GM12874 (cell line): ENCODE measurements at regions not wholly inside any gene's neighbourhood (a gene's known extent, or its start where the extent isn't known, plus 50 kb on each side); places are given as distances from the start of the nearest gene placed in this dataset.

Source experiments
- TF ChIP-seq, protein P1 (sequence below): IDR thresholded peaks from 2 replicates; pipeline ENCODE4 v1.5.1; 2011; ENCODE audit warnings: low read depth, mild to moderate bottlenecking, control low read depth, low read length, moderate library complexity; ENCODE audit not compliant: insufficient read depth

DNA sequence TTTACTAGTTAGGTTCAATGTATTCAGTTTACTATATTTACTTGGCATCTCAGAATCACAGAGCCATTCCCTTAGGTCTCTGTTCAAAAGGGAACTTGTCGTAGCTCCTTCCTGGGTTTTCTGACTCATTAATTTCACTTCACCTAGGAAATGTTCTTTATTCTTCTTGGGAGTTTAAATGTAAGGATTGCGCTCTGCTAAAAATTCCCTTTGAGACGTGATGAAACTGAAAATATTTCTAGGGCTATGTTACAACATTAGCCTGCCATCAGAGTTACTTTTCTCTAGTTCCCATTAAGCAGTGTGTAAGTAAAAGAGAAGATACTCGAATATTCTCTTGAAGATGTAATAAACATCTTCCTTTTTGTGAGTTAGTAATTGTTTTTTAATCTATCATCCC lies 209.5 kb downstream of the CASP12 start:
- TF ChIP-seq, protein P1, sequence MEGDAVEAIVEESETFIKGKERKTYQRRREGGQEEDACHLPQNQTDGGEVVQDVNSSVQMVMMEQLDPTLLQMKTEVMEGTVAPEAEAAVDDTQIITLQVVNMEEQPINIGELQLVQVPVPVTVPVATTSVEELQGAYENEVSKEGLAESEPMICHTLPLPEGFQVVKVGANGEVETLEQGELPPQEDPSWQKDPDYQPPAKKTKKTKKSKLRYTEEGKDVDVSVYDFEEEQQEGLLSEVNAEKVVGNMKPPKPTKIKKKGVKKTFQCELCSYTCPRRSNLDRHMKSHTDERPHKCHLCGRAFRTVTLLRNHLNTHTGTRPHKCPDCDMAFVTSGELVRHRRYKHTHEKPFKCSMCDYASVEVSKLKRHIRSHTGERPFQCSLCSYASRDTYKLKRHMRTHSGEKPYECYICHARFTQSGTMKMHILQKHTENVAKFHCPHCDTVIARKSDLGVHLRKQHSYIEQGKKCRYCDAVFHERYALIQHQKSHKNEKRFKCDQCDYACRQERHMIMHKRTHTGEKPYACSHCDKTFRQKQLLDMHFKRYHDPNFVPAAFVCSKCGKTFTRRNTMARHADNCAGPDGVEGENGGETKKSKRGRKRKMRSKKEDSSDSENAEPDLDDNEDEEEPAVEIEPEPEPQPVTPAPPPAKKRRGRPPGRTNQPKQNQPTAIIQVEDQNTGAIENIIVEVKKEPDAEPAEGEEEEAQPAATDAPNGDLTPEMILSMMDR = no peak

DNA sequence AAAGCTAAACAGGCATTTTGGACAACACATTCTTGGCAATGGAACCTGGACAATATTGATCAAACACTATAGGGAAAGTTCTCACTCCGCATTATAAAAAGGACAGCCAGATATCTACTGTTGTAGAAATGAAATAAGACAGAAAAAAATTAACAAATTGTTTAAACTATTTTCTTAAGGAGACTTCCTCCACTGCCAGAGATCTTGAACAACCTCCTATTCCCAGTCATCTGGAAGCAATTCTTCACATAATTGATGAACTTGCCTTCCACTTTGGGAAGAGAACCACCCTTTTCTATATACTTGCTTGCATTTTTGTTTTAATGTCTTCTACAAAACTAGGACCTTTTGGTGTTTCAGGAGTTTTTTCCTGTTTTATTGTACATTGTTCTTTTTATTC lies 216.1 kb downstream of the CASP12 start:
- TF ChIP-seq, protein P1 = no peak

DNA sequence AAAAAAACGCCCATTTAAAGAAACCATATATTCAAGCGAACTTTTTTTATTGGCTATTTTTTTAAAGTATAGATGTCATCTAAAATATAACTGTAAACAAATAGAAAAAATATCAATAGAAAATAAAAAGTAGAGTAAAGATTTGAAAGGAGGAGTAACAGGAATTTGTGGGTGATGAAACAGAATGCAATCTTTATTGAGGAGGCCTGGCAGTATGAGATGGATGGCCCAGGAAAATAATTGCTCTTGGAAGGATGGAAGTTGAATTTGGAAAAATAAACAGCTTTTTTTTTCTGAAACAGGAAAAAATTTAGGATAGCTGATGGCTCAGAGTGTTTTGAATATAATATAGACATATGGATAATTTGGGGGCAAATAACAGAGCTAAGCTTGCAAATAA lies 219.0 kb downstream of the CASP12 start:
- TF ChIP-seq, protein P1 = no peak

DNA sequence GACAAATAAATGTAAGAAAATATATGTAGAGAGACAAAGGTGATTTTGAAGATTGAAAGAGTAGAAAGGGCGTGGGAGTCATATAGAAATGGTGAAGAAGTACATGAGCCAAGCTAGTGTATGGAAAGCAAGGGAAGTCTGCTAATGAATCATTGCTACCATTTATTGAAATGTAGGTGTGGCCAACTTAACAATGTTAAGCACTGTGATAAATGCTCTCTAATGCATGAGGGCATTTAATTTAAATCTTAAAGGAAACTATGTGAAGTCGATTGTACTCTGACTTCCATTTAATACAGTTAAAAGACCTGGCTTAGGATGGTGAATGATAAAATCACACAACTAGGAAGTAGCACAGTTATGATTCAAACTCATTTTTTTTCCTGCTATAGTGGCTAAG lies 219.9 kb downstream of the CASP12 start:
- TF ChIP-seq, protein P1 = no peak

DNA sequence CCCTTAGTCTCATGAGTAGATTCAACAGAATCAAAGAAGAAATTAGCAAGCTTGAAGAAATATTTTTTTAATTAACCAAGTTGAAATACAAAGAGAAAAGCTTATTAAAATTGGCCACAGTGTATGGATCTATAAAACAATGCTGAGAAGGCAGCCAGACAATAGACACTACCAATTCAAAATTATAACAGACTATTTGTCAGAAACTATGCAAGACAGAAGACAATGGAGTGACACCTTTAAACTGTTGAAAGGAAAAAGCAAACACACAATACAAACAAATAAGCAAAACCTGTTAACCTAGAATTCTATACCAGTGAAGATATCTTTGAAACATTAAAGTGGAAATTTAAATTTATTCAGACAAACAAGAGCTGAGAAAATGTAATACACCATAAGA lies 225.4 kb downstream of the CASP12 start:
- TF ChIP-seq, protein P1 = no peak

DNA sequence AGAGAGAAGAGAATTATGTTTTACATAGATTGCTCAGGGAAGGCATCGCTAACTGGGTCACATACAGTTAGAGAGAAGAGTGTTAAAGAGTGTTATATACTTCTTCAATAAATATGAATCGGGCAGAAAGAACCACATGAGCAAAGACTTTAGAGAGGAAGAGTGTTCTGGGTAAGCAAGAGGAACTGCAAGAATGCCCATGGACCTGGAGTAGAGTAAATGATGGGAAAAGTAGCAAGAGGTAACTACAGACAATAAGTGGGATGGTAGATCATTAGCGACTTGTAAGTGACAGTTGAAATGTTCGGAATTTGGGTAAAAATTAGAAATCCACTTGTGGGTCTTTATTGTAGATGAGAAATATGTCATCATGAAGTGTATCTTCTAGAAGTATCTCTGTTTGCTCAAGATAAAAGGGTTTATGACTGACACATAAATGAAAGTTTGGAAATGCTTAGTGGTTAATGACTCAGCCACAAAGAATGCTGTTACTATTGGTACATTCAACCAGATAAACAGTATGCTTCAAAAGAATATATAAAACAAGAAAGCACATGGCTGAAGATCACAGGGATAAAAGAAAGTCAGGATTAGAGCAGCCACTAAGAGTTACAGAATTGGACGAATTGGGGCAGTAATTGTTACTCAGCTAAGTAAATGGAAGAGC lies 229.3 kb downstream of the CASP12 start:
- TF ChIP-seq, protein P1 = no peak

DNA sequence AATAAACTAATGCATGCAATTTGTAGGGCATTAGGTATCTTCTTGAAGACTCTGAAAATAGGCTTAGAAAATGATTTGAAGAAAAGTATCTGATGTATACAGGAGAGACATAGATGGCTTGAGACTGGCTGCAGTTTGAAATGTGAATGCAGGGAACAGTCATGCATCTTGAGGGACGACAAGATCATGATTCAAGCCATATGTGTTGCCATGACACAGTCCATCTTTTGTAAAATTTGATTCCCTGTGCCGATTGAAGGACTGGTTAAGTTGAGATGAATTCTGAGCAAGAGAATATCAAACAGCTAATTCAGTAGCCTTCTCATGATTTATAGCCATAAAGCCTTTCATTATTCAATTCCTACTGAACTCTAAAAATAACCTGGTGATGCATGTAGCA lies 231.6 kb downstream of the CASP12 start:
- TF ChIP-seq, protein P1 = no peak
